ENCODE measurements at regions not wholly inside any gene's neighbourhood (a gene's known extent, or its start where the extent isn't known, plus 50 kb on each side); places are given as distances from the start of the nearest gene placed in this dataset.

GRCh38 chr20:52346797-52347196 lies 155.2 kb upstream of the ZFP64 start:
- Histone ChIP-seq H3K36me3 (ENCODE audit: control insufficient read depth, insufficient read depth, low read length) (no peaks in the 10 kb centered on the region), H3K27me3 (ENCODE audit: control insufficient read depth, insufficient read depth, low read length) (no peaks in the 10 kb centered on the region), H3K4me3 (ENCODE audit: low read depth, low read length) (no peak overlapping the region)
- TF ChIP-seq, protein P1, sequence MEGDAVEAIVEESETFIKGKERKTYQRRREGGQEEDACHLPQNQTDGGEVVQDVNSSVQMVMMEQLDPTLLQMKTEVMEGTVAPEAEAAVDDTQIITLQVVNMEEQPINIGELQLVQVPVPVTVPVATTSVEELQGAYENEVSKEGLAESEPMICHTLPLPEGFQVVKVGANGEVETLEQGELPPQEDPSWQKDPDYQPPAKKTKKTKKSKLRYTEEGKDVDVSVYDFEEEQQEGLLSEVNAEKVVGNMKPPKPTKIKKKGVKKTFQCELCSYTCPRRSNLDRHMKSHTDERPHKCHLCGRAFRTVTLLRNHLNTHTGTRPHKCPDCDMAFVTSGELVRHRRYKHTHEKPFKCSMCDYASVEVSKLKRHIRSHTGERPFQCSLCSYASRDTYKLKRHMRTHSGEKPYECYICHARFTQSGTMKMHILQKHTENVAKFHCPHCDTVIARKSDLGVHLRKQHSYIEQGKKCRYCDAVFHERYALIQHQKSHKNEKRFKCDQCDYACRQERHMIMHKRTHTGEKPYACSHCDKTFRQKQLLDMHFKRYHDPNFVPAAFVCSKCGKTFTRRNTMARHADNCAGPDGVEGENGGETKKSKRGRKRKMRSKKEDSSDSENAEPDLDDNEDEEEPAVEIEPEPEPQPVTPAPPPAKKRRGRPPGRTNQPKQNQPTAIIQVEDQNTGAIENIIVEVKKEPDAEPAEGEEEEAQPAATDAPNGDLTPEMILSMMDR (IDR thresholded peaks at IDR 0.05; ENCODE audit: insufficient read depth, low read length, poor library complexity, severe bottlenecking), result no peak
- no peak for DNase-seq (ENCODE audit: low read depth)

- Histone ChIP-seq H3K4me3 (ENCODE audit: low read depth, low read length) (no peak overlapping the region), H3K36me3 (ENCODE audit: control insufficient read depth, insufficient read depth, low read length) (no peaks in the 10 kb centered on the region), H3K27me3 (ENCODE audit: control insufficient read depth, insufficient read depth, low read length) (no peaks in the 10 kb centered on the region)
- TF ChIP-seq, protein P1 (IDR thresholded peaks at IDR 0.05; ENCODE audit: insufficient read depth, low read length, poor library complexity, severe bottlenecking), result no peak
- no peak for DNase-seq (ENCODE audit: low read depth)
These were observed 151.3 kb upstream of the ZFP64 start for GRCh38 chr20:52342913-52343312.

GRCh38 chr20:52340036-52340634 lies 148.6 kb upstream of the ZFP64 start:
- TF ChIP-seq, protein P1 (IDR thresholded peaks at IDR 0.05; ENCODE audit: insufficient read depth, low read length, poor library complexity, severe bottlenecking), result no peak
- no peak for DNase-seq (ENCODE audit: low read depth)
- no peaks in the 10 kb centered on the region for H3K27me3 ChIP-seq (ENCODE audit: control insufficient read depth, insufficient read depth, low read length)
- H3K36me3 ChIP-seq (ENCODE audit: control insufficient read depth, insufficient read depth, low read length), result no peaks in the 10 kb centered on the region
- H3K4me3 ChIP-seq (ENCODE audit: low read depth, low read length), result no peak overlapping the region

DNA sequence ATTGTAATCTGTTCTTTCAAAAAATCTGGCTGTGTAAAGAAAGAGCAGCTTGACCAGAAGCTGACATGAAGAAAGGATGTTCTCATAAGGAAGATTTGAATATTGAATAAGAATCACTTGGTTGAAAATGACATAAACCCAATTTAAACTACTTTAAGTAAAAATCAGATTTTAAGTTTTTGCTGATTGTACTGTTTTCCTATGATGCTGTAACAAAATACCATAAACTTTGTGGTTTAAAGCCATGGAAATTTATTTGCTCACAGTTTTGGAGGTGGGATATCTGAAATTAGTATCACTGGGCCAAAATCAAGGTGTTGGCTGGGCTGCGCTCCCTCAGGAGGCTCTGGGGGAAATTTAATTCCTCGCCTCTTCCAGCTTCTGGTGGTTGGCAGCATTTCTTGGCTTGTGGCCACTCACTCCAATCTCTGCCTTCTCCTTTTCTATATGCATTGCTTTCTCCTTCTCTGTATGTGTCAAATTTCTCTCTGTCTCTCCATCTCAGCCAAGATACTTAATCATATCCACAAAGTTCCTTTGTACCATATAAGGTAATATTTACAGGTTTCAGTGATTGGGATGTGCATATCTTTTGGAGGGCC lies 141.2 kb upstream of the ZFP64 start:
- Histone ChIP-seq H3K4me3 (ENCODE audit: low read depth, low read length) (no peak overlapping the region), H3K36me3 (ENCODE audit: control insufficient read depth, insufficient read depth, low read length) (no peaks in the 10 kb centered on the region), H3K27me3 (ENCODE audit: control insufficient read depth, insufficient read depth, low read length) (no peaks in the 10 kb centered on the region)
- DNase-seq (ENCODE audit: low read depth), result no peak
- TF ChIP-seq, protein P1 (IDR thresholded peaks at IDR 0.05; ENCODE audit: insufficient read depth, low read length, poor library complexity, severe bottlenecking), result no peak

DNA sequence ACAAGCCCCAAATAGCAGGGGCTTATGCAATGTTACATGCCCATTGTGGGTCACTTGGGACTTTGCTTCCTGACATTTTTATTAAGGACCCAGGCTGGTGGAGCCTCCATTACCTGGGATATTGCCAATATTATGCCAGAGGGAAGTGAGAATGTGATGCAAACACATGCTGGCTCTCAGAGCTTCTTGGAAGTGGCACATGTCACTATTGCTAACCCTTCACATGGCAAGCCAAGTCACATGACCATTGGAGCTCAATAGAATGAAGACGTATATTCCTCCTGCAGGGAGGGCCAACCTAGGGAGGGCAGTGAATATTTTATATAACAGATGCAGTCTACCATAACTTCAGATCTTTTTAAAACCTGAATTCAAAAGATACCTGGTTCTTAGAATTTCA lies 140.7 kb upstream of the ZFP64 start:
- no peak for DNase-seq (ENCODE audit: low read depth)
- TF ChIP-seq, protein P1 (IDR thresholded peaks at IDR 0.05; ENCODE audit: insufficient read depth, low read length, poor library complexity, severe bottlenecking), result no peak
- Histone ChIP-seq H3K36me3 (ENCODE audit: control insufficient read depth, insufficient read depth, low read length) (no peaks in the 10 kb centered on the region), H3K27me3 (ENCODE audit: control insufficient read depth, insufficient read depth, low read length) (no peaks in the 10 kb centered on the region), H3K4me3 (ENCODE audit: low read depth, low read length) (no peak overlapping the region)

DNA sequence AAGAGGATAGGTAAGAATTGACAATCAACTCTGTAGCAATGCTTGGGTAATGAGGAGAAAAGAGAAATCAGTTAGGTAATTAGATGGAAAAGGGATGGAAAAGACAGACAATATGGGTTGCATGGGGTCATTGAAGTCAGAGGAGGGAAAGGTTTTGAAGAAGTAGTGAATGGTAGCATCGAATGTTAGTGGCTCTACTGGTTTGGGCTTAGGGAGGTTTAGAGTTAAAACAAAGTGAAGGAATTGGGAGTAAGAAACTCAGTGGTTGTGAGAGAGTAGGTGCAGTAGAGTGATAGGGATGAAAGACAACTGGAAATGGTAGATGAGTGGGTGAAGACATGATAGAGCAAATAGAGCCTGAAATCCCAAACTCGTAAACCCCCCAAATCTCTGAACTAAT lies 140.1 kb upstream of the ZFP64 start:
- TF ChIP-seq, protein P1 (IDR thresholded peaks at IDR 0.05; ENCODE audit: insufficient read depth, low read length, poor library complexity, severe bottlenecking), result no peak

More for the DNA sequence above, 140.1 kb upstream of the ZFP64 start:
- Histone ChIP-seq H3K27me3 (ENCODE audit: control insufficient read depth, insufficient read depth, low read length) (no peaks in the 10 kb centered on the region), H3K4me3 (ENCODE audit: low read depth, low read length) (no peak overlapping the region), H3K36me3 (ENCODE audit: control insufficient read depth, insufficient read depth, low read length) (no peaks in the 10 kb centered on the region)
- no peak for DNase-seq (ENCODE audit: low read depth)

All from kidney epithelial cell (primary cell).